OCI-LY1 (cell line): ENCODE measurements at regions not wholly inside any gene's neighbourhood (a gene's known extent, or its start where the extent isn't known, plus 50 kb on each side); places are given as distances from the start of the nearest gene placed in this dataset.

Source experiments
- H2AFZ ChIP-seq: fragments of 200-600 bp; sonication (generic), shearing (Covaris generic); 2 replicates; pipeline ENCODE4 v1.6.0; 2014; ENCODE audit warnings: antibody characterized with exemption, mild to moderate bottlenecking, low read length
- H3F3A ChIP-seq: fragments of 200-600 bp; sonication (generic), shearing (Covaris generic); 2 replicates; pipeline ENCODE4 v1.6.0; 2014; ENCODE audit warnings: mild to moderate bottlenecking, antibody characterized with exemption, low read length, moderate library complexity; ENCODE audit not compliant: insufficient read depth
- H3K27ac ChIP-seq: fragments of 200-600 bp; sonication (generic); 2 replicates; pipeline ENCODE4 v1.5.1; 2014; ENCODE audit warnings: low read length, mixed run types, mild to moderate bottlenecking, low read depth; ENCODE audit not compliant: poor library complexity, severe bottlenecking
- H3K27me3 ChIP-seq: fragments of 200-600 bp; sonication (generic); 2 replicates; pipeline ENCODE4 v1.6.0; 2014; ENCODE audit warnings: antibody characterized with exemption, mild to moderate bottlenecking, low read length, moderate library complexity; ENCODE audit not compliant: insufficient read depth
- H3K36me3 ChIP-seq: fragments of 200-600 bp; sonication (generic); 2 replicates; pipeline ENCODE4 v1.6.1; 2014; ENCODE audit warnings: mild to moderate bottlenecking, antibody characterized with exemption, low read length, moderate library complexity, mixed read lengths; ENCODE audit not compliant: insufficient read depth
- H3K4me1 ChIP-seq: fragments of 200-600 bp; sonication (generic); 2 replicates; pipeline ENCODE4 v1.5.1; 2014; ENCODE audit warnings: mild to moderate bottlenecking, low read length, moderate library complexity; ENCODE audit not compliant: insufficient read depth, severe bottlenecking
- H3K4me2 ChIP-seq: fragments of 200-600 bp; sonication (generic), shearing (Covaris generic); 2 replicates; pipeline ENCODE4 v1.6.1; 2014; ENCODE audit warnings: low read length
- H3K4me3 ChIP-seq: fragments of 200-600 bp; sonication (generic); 2 replicates; pipeline ENCODE4 v1.5.1; 2014; ENCODE audit warnings: low read length, low read depth, mild to moderate bottlenecking, mixed read lengths; ENCODE audit not compliant: poor library complexity, severe bottlenecking
- H3K79me2 ChIP-seq: fragments of 200-600 bp; shearing (Covaris generic); 2 replicates; pipeline ENCODE4 v1.6.1; 2016; ENCODE audit warnings: mixed run types, low read length, mixed read lengths; ENCODE audit not compliant: insufficient read depth
- H3K9ac ChIP-seq: fragments of 200-600 bp; sonication (generic), shearing (Covaris generic); 2 replicates; pipeline ENCODE4 v1.6.1; 2014; ENCODE audit warnings: mild to moderate bottlenecking, low read length, mixed read lengths
- H3K9me2 ChIP-seq: fragments of 200-600 bp; sonication (generic), shearing (Covaris generic); 2 replicates; pipeline ENCODE4 v1.6.1; 2014; ENCODE audit warnings: low read depth, mild to moderate bottlenecking, low read length, mixed read lengths
- H3K9me3 ChIP-seq: fragments of 200-600 bp; shearing (Covaris generic); 2 replicates; pipeline ENCODE4 v1.6.1; 2014; ENCODE audit warnings: low read length, mixed read lengths
- H4K20me1 ChIP-seq: fragments of 200-600 bp; sonication (generic), shearing (Covaris generic); 2 replicates; pipeline ENCODE4 v1.6.0; 2016; ENCODE audit warnings: mild to moderate bottlenecking, low read length; ENCODE audit not compliant: insufficient read depth
- CTCF ChIP-seq: fragments of 200-600 bp; sonication (generic), shearing (Covaris generic); IDR thresholded peaks from 2 replicates; pipeline ENCODE4 v1.5.1; 2017; ENCODE audit warnings: mild to moderate bottlenecking, antibody characterized with exemption, low read length, moderate library complexity, mixed read lengths
- EZH2 ChIP-seq: fragments of 200-600 bp; sonication (generic), shearing (Covaris generic); IDR thresholded peaks from 2 replicates; pipeline ENCODE4 v1.8.0; 2017; ENCODE audit warnings: borderline replicate concordance, mixed run types, mild to moderate bottlenecking, antibody characterized with exemption, low read length, moderate library complexity, mixed read lengths

GRCh38 chr12:46900734-46901463 is 75.1 kb upstream of the SLC38A4 start:
- TF ChIP-seq CTCF = no peak
- no peak for TF ChIP-seq EZH2
- H3K9ac ChIP-seq = no peak overlapping the region
- H3K36me3 ChIP-seq = no peaks in the 10 kb centered on the region
- no peaks in the 10 kb centered on the region for H3F3A ChIP-seq
- no peak overlapping the region for H3K27ac ChIP-seq
- H3K4me1 ChIP-seq = no peaks in the 10 kb centered on the region
- H3K27me3 ChIP-seq = no peaks in the 10 kb centered on the region
- H3K4me3 ChIP-seq = no peak overlapping the region
- no peaks in the 10 kb centered on the region for H3K79me2 ChIP-seq
- H3K9me2 ChIP-seq = no peaks in the 10 kb centered on the region
- H4K20me1 ChIP-seq = no peaks in the 10 kb centered on the region
- H3K4me2 ChIP-seq = no peak overlapping the region
- H2AFZ ChIP-seq = no peak overlapping the region
- H3K9me3 ChIP-seq = no peaks in the 10 kb centered on the region

GRCh38 chr12:46901464-46902205 is 75.8 kb upstream of the SLC38A4 start:
- TF ChIP-seq CTCF = no peak
- TF ChIP-seq EZH2 = no peak
- H3F3A ChIP-seq = no peaks in the 10 kb centered on the region
- no peak overlapping the region for H3K9ac ChIP-seq
- no peaks in the 10 kb centered on the region for H3K36me3 ChIP-seq
- H3K4me3 ChIP-seq = no peak overlapping the region
- no peaks in the 10 kb centered on the region for H3K79me2 ChIP-seq
- H4K20me1 ChIP-seq = no peaks in the 10 kb centered on the region
- H3K27me3 ChIP-seq = no peaks in the 10 kb centered on the region
- no peak overlapping the region for H2AFZ ChIP-seq
- H3K9me3 ChIP-seq = no peaks in the 10 kb centered on the region
- no peaks in the 10 kb centered on the region for H3K9me2 ChIP-seq
- no peaks in the 10 kb centered on the region for H3K4me1 ChIP-seq
- no peak overlapping the region for H3K4me2 ChIP-seq
- no peak overlapping the region for H3K27ac ChIP-seq

- no peak overlapping the region for H3K4me2 ChIP-seq
- no peaks in the 10 kb centered on the region for H4K20me1 ChIP-seq
- no peaks in the 10 kb centered on the region for H3K79me2 ChIP-seq
- H3K36me3 ChIP-seq = no peaks in the 10 kb centered on the region
- H3K27ac ChIP-seq = no peak overlapping the region
- H3K27me3 ChIP-seq = no peaks in the 10 kb centered on the region
- H3K4me3 ChIP-seq = no peak overlapping the region
- H3K9me3 ChIP-seq = no peaks in the 10 kb centered on the region
- TF ChIP-seq EZH2 (no peak), CTCF (no peak)
- no peak overlapping the region for H2AFZ ChIP-seq
- no peak overlapping the region for H3K9ac ChIP-seq
- H3K4me1 ChIP-seq = no peaks in the 10 kb centered on the region
- no peaks in the 10 kb centered on the region for H3F3A ChIP-seq
- H3K9me2 ChIP-seq = no peaks in the 10 kb centered on the region
These were observed 77.3 kb upstream of the SLC38A4 start for GRCh38 chr12:46903058-46903457.
